ENCODE measurements at regions not wholly inside any gene's neighbourhood (a gene's known extent, or its start where the extent isn't known, plus 50 kb on each side); places are given as distances from the start of the nearest gene placed in this dataset.

- Histone ChIP-seq H3K4me1 (no peaks in the 10 kb centered on the region), H3K9ac (ENCODE audit: low read depth in 2 of 2, low read length in 2 of 2) (no peak overlapping the region), H3K27me3 (no peaks in the 10 kb centered on the region), H3K36me3 (no peaks in the 10 kb centered on the region), H3K4me3 (no peak overlapping the region), H3K9me3 (no peaks in the 10 kb centered on the region), H3K27ac (no peak overlapping the region)
- TF ChIP-seq CTCF (IDR thresholded peaks at IDR 0.05), result no peak
- intact Hi-C loops (cut with DNase I), result no loop called here
- no peak for DNase-seq
Measured at GRCh38 chr18:43751203-43751602, 473.9 kb upstream of the SYT4 start.

GRCh38 chr18:43751835-43752234 is 474.5 kb upstream of the SYT4 start:
- intact Hi-C loops (cut with DNase I), result no loop called here
- H3K4me3 ChIP-seq, result no peak overlapping the region
- H3K9me3 ChIP-seq, result no peaks in the 10 kb centered on the region
- H3K36me3 ChIP-seq, result no peaks in the 10 kb centered on the region
- H3K27ac ChIP-seq, result no peak overlapping the region
- DNase-seq, result no peak
- H3K9ac ChIP-seq (ENCODE audit: low read depth in 2 of 2, low read length in 2 of 2), result no peak overlapping the region
- TF ChIP-seq CTCF (IDR thresholded peaks at IDR 0.05), result no peak
- H3K4me1 ChIP-seq, result no peaks in the 10 kb centered on the region
- no peaks in the 10 kb centered on the region for H3K27me3 ChIP-seq

- TF ChIP-seq CTCF (IDR thresholded peaks at IDR 0.05), result no peak
- Histone ChIP-seq H3K36me3 (no peaks in the 10 kb centered on the region), H3K27me3 (no peaks in the 10 kb centered on the region), H3K9me3 (no peaks in the 10 kb centered on the region), H3K27ac (no peak overlapping the region), H3K4me3 (no peak overlapping the region), H3K4me1 (no peaks in the 10 kb centered on the region), H3K9ac (ENCODE audit: low read depth in 2 of 2, low read length in 2 of 2) (no peak overlapping the region)
- intact Hi-C loops (cut with DNase I), result no loop called here
- no peak for DNase-seq
Measured at GRCh38 chr18:43757273-43757672, 480.0 kb upstream of the SYT4 start.

GRCh38 chr18:43758734-43759133 is 481.4 kb upstream of the SYT4 start:
- no peak overlapping the region for H3K27ac ChIP-seq
- H3K4me3 ChIP-seq, result no peak overlapping the region
- no peaks in the 10 kb centered on the region for H3K36me3 ChIP-seq
- no peak overlapping the region for H3K9ac ChIP-seq (ENCODE audit: low read depth in 2 of 2, low read length in 2 of 2)
- H3K4me1 ChIP-seq, result no peaks in the 10 kb centered on the region
- intact Hi-C loops (cut with DNase I), result no loop called here
- no peak for TF ChIP-seq CTCF (IDR thresholded peaks at IDR 0.05)
- H3K9me3 ChIP-seq, result no peaks in the 10 kb centered on the region
- no peak for DNase-seq
- no peaks in the 10 kb centered on the region for H3K27me3 ChIP-seq

- no peak for TF ChIP-seq CTCF (IDR thresholded peaks at IDR 0.05)
Measured at GRCh38 chr18:43760010-43760409, 482.7 kb upstream of the SYT4 start.

GRCh38 chr18:43772907-43773306 is 495.6 kb upstream of the SYT4 start:
- Histone ChIP-seq H3K9me3 (no peaks in the 10 kb centered on the region), H3K4me3 (no peak overlapping the region), H3K4me1 (no peaks in the 10 kb centered on the region), H3K27me3 (no peaks in the 10 kb centered on the region), H3K9ac (ENCODE audit: low read depth in 2 of 2, low read length in 2 of 2) (no peak overlapping the region), H3K36me3 (no peaks in the 10 kb centered on the region), H3K27ac (no peak overlapping the region)
- no peak for DNase-seq
- intact Hi-C loops (cut with DNase I), result no loop called here
- no peak for TF ChIP-seq CTCF (IDR thresholded peaks at IDR 0.05)

More at GRCh38 chr18:43760010-43760409, 482.7 kb upstream of the SYT4 start:
- H3K4me3 ChIP-seq, result no peak overlapping the region
- no peak for DNase-seq
- intact Hi-C loops (cut with DNase I), result no loop called here
- no peak overlapping the region for H3K27ac ChIP-seq
- no peaks in the 10 kb centered on the region for H3K4me1 ChIP-seq
- H3K9me3 ChIP-seq, result no peaks in the 10 kb centered on the region
- no peak overlapping the region for H3K9ac ChIP-seq (ENCODE audit: low read depth in 2 of 2, low read length in 2 of 2)
- no peaks in the 10 kb centered on the region for H3K36me3 ChIP-seq
- no peaks in the 10 kb centered on the region for H3K27me3 ChIP-seq
